IgD-negative memory B cell (primary cell): ENCODE measurements at regions not wholly inside any gene's neighbourhood (a gene's known extent, or its start where the extent isn't known, plus 50 kb on each side); places are given as distances from the start of the nearest gene placed in this dataset.

Source experiments
- H3K27ac Mint-ChIP-seq, 3 donors: one replicate each; pipeline ENCODE4 v1.8.0; 2020 to 2022; ENCODE audit warnings: mild to moderate bottlenecking in 3 of 3, mixed read lengths in 3 of 3, moderate library complexity in 1 of 3
- H3K27me3 Mint-ChIP-seq: one replicate; pipeline ENCODE4 v1.8.0; 2021; ENCODE audit warnings: mixed read lengths
- H3K36me3 Mint-ChIP-seq: one replicate; pipeline ENCODE4 v1.8.0; 2020; ENCODE audit warnings: mild to moderate bottlenecking, mixed read lengths
- H3K4me1 Mint-ChIP-seq, 3 donors: one replicate each; pipeline ENCODE4 v1.8.0; 2020 to 2022; ENCODE audit warnings: mixed read lengths in 3 of 3, mild to moderate bottlenecking in 1 of 3
- H3K4me3 Mint-ChIP-seq, 4 donors: one replicate each; pipeline ENCODE4 v1.8.0; 2020 to 2022; ENCODE audit warnings: mild to moderate bottlenecking in 4 of 4, mixed read lengths in 4 of 4, moderate library complexity in 3 of 4
- H3K9me3 Mint-ChIP-seq, 3 donors: one replicate each; pipeline ENCODE4 v1.8.0; 2020 to 2021; ENCODE audit warnings: mixed read lengths in 3 of 3, mild to moderate bottlenecking in 1 of 3

GRCh38 chr18:76679945-76680344 lies 142.4 kb upstream of the ZNF236 start:
- Mint-ChIP-seq H3K4me3 (no peak overlapping the region), H3K9me3 (peaks cover 0 to 4% (median 2%) of the 10 kb centered on the region in 3 donors)

GRCh38 chr18:76679259-76679658 lies 143.1 kb upstream of the ZNF236 start:
- Mint-ChIP-seq H3K4me3 (peak overlapping the region in 1 of 4 donors; percentile 8), H3K36me3 (no peaks in the 10 kb centered on the region)

More at GRCh38 chr18:76679945-76680344, 142.4 kb upstream of the ZNF236 start:
- Mint-ChIP-seq H3K36me3 (no peaks in the 10 kb centered on the region), H3K27me3 (peaks cover 6% of the 10 kb centered on the region), H3K27ac (peak overlapping the region in 1 of 3 donors; percentile 96), H3K4me1 (no peaks in the 10 kb centered on the region)

GRCh38 chr18:76678248-76678647 lies 144.1 kb upstream of the ZNF236 start:
- Mint-ChIP-seq H3K4me1 (no peaks in the 10 kb centered on the region), H3K9me3 (peaks cover 0 to 4% (median 2%) of the 10 kb centered on the region in 3 donors), H3K27ac (no peak overlapping the region), H3K4me3 (no peak overlapping the region), H3K36me3 (no peaks in the 10 kb centered on the region), H3K27me3 (peaks cover 4% of the 10 kb centered on the region)

More at GRCh38 chr18:76679259-76679658, 143.1 kb upstream of the ZNF236 start:
- Mint-ChIP-seq H3K27me3 (peaks cover 4% of the 10 kb centered on the region), H3K27ac (no peak overlapping the region), H3K4me1 (no peaks in the 10 kb centered on the region), H3K9me3 (peaks cover 0 to 4% (median 2%) of the 10 kb centered on the region in 3 donors)

GRCh38 chr18:76674596-76674995 lies 147.8 kb upstream of the ZNF236 start:
- Mint-ChIP-seq H3K4me1 (no peaks in the 10 kb centered on the region), H3K4me3 (no peak overlapping the region), H3K27ac (no peak overlapping the region), H3K9me3 (peaks cover 0 to 4% (median 2%) of the 10 kb centered on the region in 3 donors), H3K36me3 (no peaks in the 10 kb centered on the region), H3K27me3 (peaks cover 4% of the 10 kb centered on the region)

GRCh38 chr18:76673281-76674185 lies 148.8 kb upstream of the ZNF236 start:
- no peak overlapping the region for H3K27ac Mint-ChIP-seq
- no peak overlapping the region for H3K4me3 Mint-ChIP-seq
- H3K4me1 Mint-ChIP-seq, result no peaks in the 10 kb centered on the region
- no peaks in the 10 kb centered on the region for H3K36me3 Mint-ChIP-seq
- peaks cover 4% of the 10 kb centered on the region for H3K27me3 Mint-ChIP-seq
- H3K9me3 Mint-ChIP-seq, result peaks cover 0 to 4% (median 2%) of the 10 kb centered on the region in 3 donors

- Mint-ChIP-seq H3K27me3 (peaks cover 4% of the 10 kb centered on the region), H3K9me3 (peaks cover 0 to 4% (median 2%) of the 10 kb centered on the region in 3 donors), H3K27ac (no peak overlapping the region), H3K4me1 (no peaks in the 10 kb centered on the region), H3K4me3 (no peak overlapping the region), H3K36me3 (no peaks in the 10 kb centered on the region)
Observed at GRCh38 chr18:76672627-76673026, 149.7 kb upstream of the ZNF236 start.

- no peak overlapping the region for H3K27ac Mint-ChIP-seq
- no peaks in the 10 kb centered on the region for H3K9me3 Mint-ChIP-seq
- no peaks in the 10 kb centered on the region for H3K36me3 Mint-ChIP-seq
- peaks cover 3% of the 10 kb centered on the region for H3K27me3 Mint-ChIP-seq
- H3K4me1 Mint-ChIP-seq, result no peaks in the 10 kb centered on the region
- no peak overlapping the region for H3K4me3 Mint-ChIP-seq
Observed at GRCh38 chr18:76670564-76671288, 151.6 kb upstream of the ZNF236 start.

GRCh38 chr18:76668546-76668945 lies 153.8 kb upstream of the ZNF236 start:
- Mint-ChIP-seq H3K9me3 (peaks cover 0 to 3% (median 0%) of the 10 kb centered on the region in 3 donors), H3K36me3 (no peaks in the 10 kb centered on the region), H3K27ac (no peak overlapping the region), H3K4me1 (no peaks in the 10 kb centered on the region), H3K27me3 (peaks cover 3% of the 10 kb centered on the region), H3K4me3 (no peak overlapping the region)

- Mint-ChIP-seq H3K27ac (no peak overlapping the region), H3K36me3 (no peaks in the 10 kb centered on the region), H3K4me1 (no peaks in the 10 kb centered on the region), H3K9me3 (peaks cover 0 to 3% (median 0%) of the 10 kb centered on the region in 3 donors), H3K27me3 (peaks cover 3% of the 10 kb centered on the region), H3K4me3 (no peak overlapping the region)
Observed at GRCh38 chr18:76668119-76668518, 154.2 kb upstream of the ZNF236 start.

GRCh38 chr18:76667603-76668002 lies 154.8 kb upstream of the ZNF236 start:
- H3K27ac Mint-ChIP-seq, result no peak overlapping the region
- H3K36me3 Mint-ChIP-seq, result no peaks in the 10 kb centered on the region

GRCh38 chr18:76662626-76663025 lies 159.7 kb upstream of the ZNF236 start:
- Mint-ChIP-seq H3K4me3 (no peak overlapping the region), H3K27ac (no peak overlapping the region), H3K36me3 (no peaks in the 10 kb centered on the region)

More at GRCh38 chr18:76667603-76668002, 154.8 kb upstream of the ZNF236 start:
- H3K4me3 Mint-ChIP-seq, result no peak overlapping the region
- H3K4me1 Mint-ChIP-seq, result no peaks in the 10 kb centered on the region
- peaks cover 0 to 3% (median 0%) of the 10 kb centered on the region in 3 donors for H3K9me3 Mint-ChIP-seq
- peaks cover 3% of the 10 kb centered on the region for H3K27me3 Mint-ChIP-seq

GRCh38 chr18:76660571-76661192 lies 161.7 kb upstream of the ZNF236 start:
- Mint-ChIP-seq H3K4me1 (peaks cover 0 to 3% (median 0%) of the 10 kb centered on the region in 3 donors), H3K27ac (no peak overlapping the region), H3K4me3 (no peak overlapping the region), H3K27me3 (peaks cover 15% of the 10 kb centered on the region), H3K36me3 (no peaks in the 10 kb centered on the region), H3K9me3 (peaks cover 2 to 7% (median 5%) of the 10 kb centered on the region in 3 donors)

More at GRCh38 chr18:76662626-76663025, 159.7 kb upstream of the ZNF236 start:
- peaks cover 0 to 3% (median 0%) of the 10 kb centered on the region in 3 donors for H3K4me1 Mint-ChIP-seq
- H3K27me3 Mint-ChIP-seq, result peaks cover 3% of the 10 kb centered on the region
- peaks cover 2 to 7% (median 5%) of the 10 kb centered on the region in 3 donors for H3K9me3 Mint-ChIP-seq

GRCh38 chr18:76658627-76659026 lies 163.6 kb upstream of the ZNF516 start:
- peaks cover 23% of the 10 kb centered on the region for H3K27me3 Mint-ChIP-seq
- H3K4me1 Mint-ChIP-seq, result peaks cover 0 to 3% (median 0%) of the 10 kb centered on the region in 3 donors
- peaks cover 1% of the 10 kb centered on the region for H3K36me3 Mint-ChIP-seq
- H3K9me3 Mint-ChIP-seq, result peaks cover 2 to 7% (median 3%) of the 10 kb centered on the region in 3 donors
- no peak overlapping the region for H3K27ac Mint-ChIP-seq
- no peak overlapping the region for H3K4me3 Mint-ChIP-seq

GRCh38 chr18:76657911-76658470 lies 162.9 kb upstream of the ZNF516 start:
- Mint-ChIP-seq H3K4me3 (peak overlapping the region in 1 of 4 donors; percentile 3), H3K27me3 (peaks cover 24% of the 10 kb centered on the region)

More at GRCh38 chr18:76657911-76658470, 162.9 kb upstream of the ZNF516 start:
- peaks cover 1% of the 10 kb centered on the region for H3K36me3 Mint-ChIP-seq
- H3K27ac Mint-ChIP-seq, result no peak overlapping the region
- peaks cover 2 to 7% (median 2%) of the 10 kb centered on the region in 3 donors for H3K9me3 Mint-ChIP-seq
- H3K4me1 Mint-ChIP-seq, result peaks cover 0 to 3% (median 0%) of the 10 kb centered on the region in 3 donors
